Neural progenitor cell (in vitro differentiated cells): ENCODE measurements at regions not wholly inside any gene's neighbourhood (a gene's known extent, or its start where the extent isn't known, plus 50 kb on each side); places are given as distances from the start of the nearest gene placed in this dataset.

Experiments
- DNase-seq: peaks from one replicate; pipeline ENCODE4 v3.0.0-alpha.2; 2016; ENCODE audit warnings: low spot score
- H2AFZ ChIP-seq: fragments of 200-600 bp; sonication (generic); replicated peaks from 2 replicates; pipeline ENCODE4 v1.6.1; 2016; ENCODE audit warnings: antibody characterized with exemption
- H3F3A ChIP-seq: fragments of 200-600 bp; sonication (generic); 2 replicates; pipeline ENCODE4 v1.6.1; 2016; ENCODE audit warnings: antibody characterized with exemption, low read depth
- H3K27ac ChIP-seq: fragments of 200-600 bp; sonication (generic); 2 replicates; pipeline ENCODE4 v1.5.1; 2016; ENCODE audit warnings: mild to moderate bottlenecking
- H3K27me3 ChIP-seq: fragments of 200-600 bp; sonication (generic); 2 replicates; pipeline ENCODE4 v1.6.1; 2016; ENCODE audit warnings: mild to moderate bottlenecking, moderate library complexity
- H3K36me3 ChIP-seq: fragments of 200-600 bp; sonication (generic); 2 replicates; pipeline ENCODE4 v1.5.1; 2016
- H3K4me1 ChIP-seq: fragments of 200-600 bp; sonication (generic); 2 replicates; pipeline ENCODE4 v1.6.1; 2016; ENCODE audit warnings: mixed run types
- H3K4me2 ChIP-seq: fragments of 200-600 bp; sonication (generic); 2 replicates; pipeline ENCODE4 v1.6.1; 2016
- H3K4me3 ChIP-seq: fragments of 200-600 bp; sonication (generic); 2 replicates; pipeline ENCODE4 v1.5.1; 2016
- H3K79me2 ChIP-seq: fragments of 200-600 bp; sonication (generic); 2 replicates; pipeline ENCODE4 v1.6.1; 2016; ENCODE audit warnings: low read depth
- H3K9ac ChIP-seq: fragments of 200-600 bp; sonication (generic); 2 replicates; pipeline ENCODE4 v1.6.1; 2016
- H3K9me3 ChIP-seq: fragments of 200-600 bp; sonication (generic); 2 replicates; pipeline ENCODE4 v1.5.1; 2016; ENCODE audit warnings: low read depth
- H4K20me1 ChIP-seq: fragments of 200-600 bp; sonication (generic); 2 replicates; pipeline ENCODE4 v1.6.1; 2016; ENCODE audit warnings: low read depth
- H3K27ac Mint-ChIP-seq: 3 replicates; pipeline ENCODE4 v1.8.0; 2021; ENCODE audit warnings: mixed read lengths
- H3K27me3 Mint-ChIP-seq: 2 replicates; pipeline ENCODE4 v1.8.0; 2022; ENCODE audit warnings: low read depth, mild to moderate bottlenecking, inconsistent platforms, moderate library complexity, mixed read lengths; ENCODE audit not compliant: insufficient read depth
- H3K36me3 Mint-ChIP-seq: 3 replicates; pipeline ENCODE4 v1.8.0; 2021; ENCODE audit warnings: mixed read lengths
- H3K4me1 Mint-ChIP-seq: 3 replicates; pipeline ENCODE4 v1.8.0; 2021; ENCODE audit warnings: mixed read lengths
- H3K4me3 Mint-ChIP-seq: 3 replicates; pipeline ENCODE4 v1.8.0; 2021; ENCODE audit warnings: mild to moderate bottlenecking, moderate library complexity, mixed read lengths
- H3K9me3 Mint-ChIP-seq: 3 replicates; pipeline ENCODE4 v1.8.0; 2020; ENCODE audit warnings: mixed read lengths
- EZH2 ChIP-seq: fragments of 200-600 bp; sonication (generic); IDR thresholded peaks from 2 replicates; pipeline ENCODE4 v1.6.1; 2017; ENCODE audit warnings: antibody characterized with exemption, mild to moderate bottlenecking, moderate library complexity
- EZH2phosphoT487 ChIP-seq: fragments of 200-600 bp; sonication (generic); IDR thresholded peaks from 2 replicates; pipeline ENCODE4 v1.6.1; 2017; ENCODE audit warnings: antibody characterized with exemption
- TF ChIP-seq, protein P1 (sequence below): fragments of 200-600 bp; sonication (generic); IDR thresholded peaks from 2 replicates; pipeline ENCODE4 v1.5.1; 2017; ENCODE audit warnings: antibody characterized with exemption, mild to moderate bottlenecking

DNA sequence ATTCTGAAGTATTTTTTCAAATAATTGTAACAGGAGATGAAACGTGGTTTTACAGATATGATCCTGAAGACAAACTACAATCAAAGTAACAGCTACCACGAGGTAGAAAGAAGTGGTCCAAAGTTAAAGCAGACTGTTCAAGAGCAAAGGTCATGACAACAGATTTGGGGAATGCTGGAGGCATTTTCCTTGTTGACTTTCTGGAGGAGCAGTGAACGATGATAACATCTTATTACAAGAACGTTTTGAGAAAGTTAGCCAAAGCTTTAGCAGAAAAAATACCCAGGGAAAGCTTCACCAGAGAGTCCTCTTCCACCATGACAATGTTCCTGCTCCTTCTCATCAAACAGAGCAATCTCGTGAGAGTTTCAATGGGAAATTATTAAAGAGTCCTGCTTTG is 145.4 kb upstream of the NREP start:
- H3K36me3 Mint-ChIP-seq, result no peaks in the 10 kb centered on the region

DNA sequence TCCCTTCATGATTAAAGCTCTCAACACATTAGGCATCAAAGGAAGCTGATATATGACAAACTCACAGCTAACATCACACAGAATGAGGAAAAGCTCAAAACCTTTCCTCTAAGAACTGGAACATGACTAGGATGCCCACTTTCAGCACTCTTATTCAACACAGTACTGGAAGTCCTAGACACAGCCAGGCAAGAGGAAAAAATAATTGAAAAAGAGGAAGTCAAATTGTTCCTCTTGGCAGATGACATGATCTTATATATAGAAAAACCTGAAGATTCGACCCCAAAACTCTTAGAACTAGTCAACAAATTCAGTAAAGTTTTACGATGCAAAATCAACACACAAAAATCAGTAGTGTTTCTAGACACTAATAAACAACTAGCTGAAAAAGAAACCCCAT is 144.3 kb upstream of the NREP start:
- TF ChIP-seq EZH2 (no peak), EZH2phosphoT487 (no peak)
- Histone ChIP-seq H4K20me1 (no peaks in the 10 kb centered on the region), H3K36me3 (no peaks in the 10 kb centered on the region), H3K4me1 (no peaks in the 10 kb centered on the region), H3F3A (no peaks in the 10 kb centered on the region), H3K9me3 (peaks cover 5% of the 10 kb centered on the region), H3K9ac (no peak overlapping the region), H2AFZ (no peak overlapping the region), H3K27me3 (no peaks in the 10 kb centered on the region), H3K27ac (no peak overlapping the region), H3K4me3 (no peak overlapping the region), H3K4me2 (no peak overlapping the region), H3K79me2 (no peaks in the 10 kb centered on the region)
- Mint-ChIP-seq H3K4me3 (no peak overlapping the region), H3K9me3 (peaks cover 10% of the 10 kb centered on the region), H3K4me1 (no peaks in the 10 kb centered on the region), H3K27ac (no peak overlapping the region), H3K36me3 (no peaks in the 10 kb centered on the region), H3K27me3 (peaks cover 3% of the 10 kb centered on the region)
- no peak for DNase-seq

More for the DNA sequence above, 145.4 kb upstream of the NREP start:
- Histone ChIP-seq H3K27ac (no peak overlapping the region), H3K36me3 (no peaks in the 10 kb centered on the region), H3K4me3 (no peak overlapping the region), H2AFZ (no peak overlapping the region), H3K79me2 (no peaks in the 10 kb centered on the region), H3K4me2 (no peak overlapping the region), H3K9ac (no peak overlapping the region), H3K4me1 (no peaks in the 10 kb centered on the region), H3K27me3 (no peaks in the 10 kb centered on the region), H3F3A (no peaks in the 10 kb centered on the region), H4K20me1 (no peaks in the 10 kb centered on the region), H3K9me3 (peaks cover 5% of the 10 kb centered on the region)
- peaks cover 3% of the 10 kb centered on the region for H3K27me3 Mint-ChIP-seq
- no peak for TF ChIP-seq EZH2phosphoT487
- no peak for TF ChIP-seq EZH2
- TF ChIP-seq, protein P1, sequence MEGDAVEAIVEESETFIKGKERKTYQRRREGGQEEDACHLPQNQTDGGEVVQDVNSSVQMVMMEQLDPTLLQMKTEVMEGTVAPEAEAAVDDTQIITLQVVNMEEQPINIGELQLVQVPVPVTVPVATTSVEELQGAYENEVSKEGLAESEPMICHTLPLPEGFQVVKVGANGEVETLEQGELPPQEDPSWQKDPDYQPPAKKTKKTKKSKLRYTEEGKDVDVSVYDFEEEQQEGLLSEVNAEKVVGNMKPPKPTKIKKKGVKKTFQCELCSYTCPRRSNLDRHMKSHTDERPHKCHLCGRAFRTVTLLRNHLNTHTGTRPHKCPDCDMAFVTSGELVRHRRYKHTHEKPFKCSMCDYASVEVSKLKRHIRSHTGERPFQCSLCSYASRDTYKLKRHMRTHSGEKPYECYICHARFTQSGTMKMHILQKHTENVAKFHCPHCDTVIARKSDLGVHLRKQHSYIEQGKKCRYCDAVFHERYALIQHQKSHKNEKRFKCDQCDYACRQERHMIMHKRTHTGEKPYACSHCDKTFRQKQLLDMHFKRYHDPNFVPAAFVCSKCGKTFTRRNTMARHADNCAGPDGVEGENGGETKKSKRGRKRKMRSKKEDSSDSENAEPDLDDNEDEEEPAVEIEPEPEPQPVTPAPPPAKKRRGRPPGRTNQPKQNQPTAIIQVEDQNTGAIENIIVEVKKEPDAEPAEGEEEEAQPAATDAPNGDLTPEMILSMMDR, result no peak
- peaks cover 10% of the 10 kb centered on the region for H3K9me3 Mint-ChIP-seq
- H3K4me1 Mint-ChIP-seq, result no peaks in the 10 kb centered on the region
- no peak for DNase-seq
- H3K27ac Mint-ChIP-seq, result no peak overlapping the region
- no peak overlapping the region for H3K4me3 Mint-ChIP-seq

- no peaks in the 10 kb centered on the region for H3K27me3 Mint-ChIP-seq
- Histone ChIP-seq H3K27ac (no peak overlapping the region), H3K4me1 (no peaks in the 10 kb centered on the region), H3K79me2 (no peaks in the 10 kb centered on the region), H3K4me2 (no peak overlapping the region), H3F3A (no peaks in the 10 kb centered on the region), H3K9ac (no peak overlapping the region), H3K27me3 (no peaks in the 10 kb centered on the region), H3K4me3 (no peak overlapping the region), H2AFZ (no peak overlapping the region), H3K36me3 (no peaks in the 10 kb centered on the region), H3K9me3 (no peaks in the 10 kb centered on the region), H4K20me1 (no peaks in the 10 kb centered on the region)
- TF ChIP-seq, protein P1, result no peak
- no peak for TF ChIP-seq EZH2phosphoT487
- TF ChIP-seq EZH2, result no peak
- DNase-seq, result no peak
- H3K4me1 Mint-ChIP-seq, result no peaks in the 10 kb centered on the region
- no peak overlapping the region for H3K27ac Mint-ChIP-seq
- no peaks in the 10 kb centered on the region for H3K36me3 Mint-ChIP-seq
- H3K9me3 Mint-ChIP-seq, result peaks cover 4% of the 10 kb centered on the region
- H3K4me3 Mint-ChIP-seq, result no peak overlapping the region
These were observed 136.0 kb upstream of the NREP start for GRCh38 chr5:111892949-111893348.

- no peaks in the 10 kb centered on the region for H3K9me3 ChIP-seq
- H3K9me3 Mint-ChIP-seq, result peaks cover 3% of the 10 kb centered on the region
- H3K4me3 ChIP-seq, result no peak overlapping the region
- no peak overlapping the region for H3K27ac ChIP-seq
- no peaks in the 10 kb centered on the region for H3K79me2 ChIP-seq
- H3K27ac Mint-ChIP-seq, result no peak overlapping the region
- H3K4me1 Mint-ChIP-seq, result no peaks in the 10 kb centered on the region
- no peak for DNase-seq
- H3K27me3 ChIP-seq, result no peaks in the 10 kb centered on the region
- no peak overlapping the region for H3K4me3 Mint-ChIP-seq
- H3K36me3 ChIP-seq, result no peaks in the 10 kb centered on the region
- no peaks in the 10 kb centered on the region for H3K36me3 Mint-ChIP-seq
- H3K4me2 ChIP-seq, result no peak overlapping the region
- H3K4me1 ChIP-seq, result no peaks in the 10 kb centered on the region
- no peak overlapping the region for H3K9ac ChIP-seq
- no peaks in the 10 kb centered on the region for H4K20me1 ChIP-seq
- no peaks in the 10 kb centered on the region for H3F3A ChIP-seq
- no peak overlapping the region for H2AFZ ChIP-seq
- TF ChIP-seq EZH2, result no peak
- TF ChIP-seq, protein P1, result no peak
- no peak for TF ChIP-seq EZH2phosphoT487
- H3K27me3 Mint-ChIP-seq, result no peaks in the 10 kb centered on the region
These were observed 130.7 kb upstream of the NREP start for GRCh38 chr5:111887706-111888105.
